ENCODE measurements at regions not wholly inside any gene's neighbourhood (a gene's known extent, or its start where the extent isn't known, plus 50 kb on each side); places are given as distances from the start of the nearest gene placed in this dataset.

GRCh38 chr9:78777747-78778146 is 480.8 kb downstream of the PSAT1 start:
- Histone ChIP-seq H3K27ac (no peak overlapping the region), H3K27me3 (no peaks in the 10 kb centered on the region), H3K36me3 (no peaks in the 10 kb centered on the region), H3K9me3 (no peaks in the 10 kb centered on the region), H3K4me3 (no peak overlapping the region), H3K4me1 (no peaks in the 10 kb centered on the region)
- TF ChIP-seq CTCF (IDR thresholded peaks at IDR 0.05) = no peak
- intact Hi-C loops (cut with DNase I; ENCODE audit: low total_unique reads) = no loop called here
- DNase-seq = no peak

- Histone ChIP-seq H3K36me3 (no peaks in the 10 kb centered on the region), H3K4me3 (no peak overlapping the region), H3K4me1 (no peaks in the 10 kb centered on the region), H3K27me3 (no peaks in the 10 kb centered on the region), H3K27ac (no peak overlapping the region), H3K9me3 (no peaks in the 10 kb centered on the region)
- TF ChIP-seq CTCF (IDR thresholded peaks at IDR 0.05) = no peak
- DNase-seq = no peak
- intact Hi-C loops (cut with DNase I; ENCODE audit: low total_unique reads) = no loop called here
Measured at GRCh38 chr9:78778318-78778717, 481.4 kb downstream of the PSAT1 start.

- Histone ChIP-seq H3K27ac (no peak overlapping the region), H3K27me3 (no peaks in the 10 kb centered on the region), H3K4me3 (no peak overlapping the region), H3K4me1 (no peaks in the 10 kb centered on the region), H3K36me3 (no peaks in the 10 kb centered on the region), H3K9me3 (no peaks in the 10 kb centered on the region)
- DNase-seq = no peak
- intact Hi-C loops (cut with DNase I; ENCODE audit: low total_unique reads) = no loop called here
- no peak for TF ChIP-seq CTCF (IDR thresholded peaks at IDR 0.05)
Measured at GRCh38 chr9:78778861-78779374, 482.0 kb downstream of the PSAT1 start.

DNA sequence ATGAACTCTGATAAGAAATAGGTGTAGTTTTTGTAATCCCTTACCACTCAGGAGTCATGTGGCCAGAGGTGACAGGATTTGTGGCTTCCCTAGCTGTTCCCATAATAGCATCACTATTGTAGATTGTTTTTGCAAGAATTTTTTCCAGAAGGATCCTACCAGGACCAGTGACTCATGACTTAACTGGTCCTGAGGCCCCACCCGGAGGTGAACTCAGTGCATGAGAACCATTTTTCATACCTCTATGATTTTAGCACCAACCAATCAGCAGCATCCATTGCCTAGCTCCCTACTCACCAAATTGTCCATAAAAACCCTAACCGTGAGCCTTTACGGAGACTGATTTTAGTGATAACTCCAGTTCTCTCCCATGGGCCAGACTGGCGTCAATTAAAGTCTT is 484.8 kb downstream of the PSAT1 start:
- Histone ChIP-seq H3K36me3 (no peaks in the 10 kb centered on the region), H3K27ac (no peak overlapping the region), H3K4me1 (no peaks in the 10 kb centered on the region), H3K9me3 (no peaks in the 10 kb centered on the region), H3K4me3 (no peak overlapping the region), H3K27me3 (no peaks in the 10 kb centered on the region)
- no peak for TF ChIP-seq CTCF (IDR thresholded peaks at IDR 0.05)
- intact Hi-C loops (cut with DNase I; ENCODE audit: low total_unique reads) = no loop called here
- no peak for DNase-seq

DNA sequence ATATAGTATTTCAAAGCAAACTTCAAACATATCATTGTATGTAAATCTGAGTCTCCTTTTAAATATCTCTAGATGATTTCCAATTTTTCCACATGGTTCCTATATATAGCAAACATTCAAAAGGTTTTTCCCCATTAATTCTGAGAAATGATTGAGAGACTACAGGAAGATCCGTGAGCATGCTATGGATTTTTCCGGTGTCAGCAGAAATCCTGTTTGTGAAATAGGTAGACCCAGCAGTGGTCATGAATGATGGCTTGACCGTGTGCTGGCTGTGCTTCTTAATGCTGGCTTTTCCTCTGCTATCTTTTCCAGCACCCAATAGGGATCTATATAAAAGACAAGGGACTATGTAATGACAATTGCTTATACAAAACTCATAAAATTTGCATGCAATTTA is 485.3 kb downstream of the PSAT1 start:
- no peak overlapping the region for H3K27ac ChIP-seq
- intact Hi-C loops (cut with DNase I; ENCODE audit: low total_unique reads) = no loop called here
- H3K4me1 ChIP-seq = no peaks in the 10 kb centered on the region
- TF ChIP-seq CTCF (IDR thresholded peaks at IDR 0.05) = no peak
- no peaks in the 10 kb centered on the region for H3K27me3 ChIP-seq
- no peak overlapping the region for H3K4me3 ChIP-seq
- H3K9me3 ChIP-seq = no peaks in the 10 kb centered on the region
- no peaks in the 10 kb centered on the region for H3K36me3 ChIP-seq
- DNase-seq = no peak

DNA sequence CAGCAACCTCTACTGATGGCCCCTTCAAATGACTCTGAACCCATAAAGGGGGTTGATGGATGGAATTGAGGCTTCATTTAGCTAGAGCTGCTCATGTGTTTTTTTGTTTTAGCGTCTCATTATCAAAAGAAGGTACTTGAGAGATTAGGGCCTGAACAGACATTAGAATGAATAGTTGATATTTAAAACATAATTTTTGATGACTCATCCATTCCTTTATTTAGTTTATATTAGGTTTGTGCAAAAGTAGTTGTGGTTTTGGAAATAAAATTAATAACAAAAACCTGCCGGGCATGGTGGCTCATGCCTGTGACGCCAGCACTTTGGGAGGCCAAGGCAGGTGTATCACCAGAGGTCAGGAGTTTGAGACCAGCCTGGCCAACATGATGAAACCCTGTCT is 485.9 kb downstream of the PSAT1 start:
- Histone ChIP-seq H3K9me3 (no peaks in the 10 kb centered on the region), H3K4me3 (no peak overlapping the region), H3K4me1 (no peaks in the 10 kb centered on the region), H3K27ac (no peak overlapping the region), H3K36me3 (no peaks in the 10 kb centered on the region), H3K27me3 (no peaks in the 10 kb centered on the region)
- no peak for DNase-seq
- intact Hi-C loops (cut with DNase I; ENCODE audit: low total_unique reads) = no loop called here
- TF ChIP-seq CTCF (IDR thresholded peaks at IDR 0.05) = no peak
